Activated B cell treated with CpG ODN at 0.5 μM for 24 hours (primary cell): ENCODE measurements at regions not wholly inside any gene's neighbourhood (a gene's known extent, or its start where the extent isn't known, plus 50 kb on each side); places are given as distances from the start of the nearest gene placed in this dataset.
"Not testable (repeated sequence)": the region's sequence is repeated elsewhere in the genome, so short reads cannot be mapped to it uniquely, and the experiment has no call there.

Source experiments
- ATAC-seq: fragments of 200-7000 bp; cut with Tn5 transposase; one replicate; pipeline ENCODE4 v1.10.0; 2021; ENCODE audit warnings: low read depth, mild to moderate bottlenecking, moderate library complexity
- CTCF ChIA-PET: fragments of 350-600 bp; sonication (Branson Sonifier 250); formaldehyde crosslinking; loops from one replicate; lab custom pipeline; 2021; ENCODE audit warnings: antibody characterized with exemption; lab: Charles Lee
- POLR2A ChIA-PET: fragments of 350-600 bp; sonication (Branson Sonifier 250); formaldehyde crosslinking; loops from one replicate; lab custom pipeline; 2021; ENCODE audit warnings: antibody characterized with exemption; lab: Charles Lee
- DNase-seq: peaks from one replicate; pipeline ENCODE4 v3.0.0; 2022
- H3K27ac Mint-ChIP-seq: one replicate; pipeline ENCODE4 v1.8.0; 2020; ENCODE audit warnings: mixed read lengths
- H3K27me3 Mint-ChIP-seq: one replicate; pipeline ENCODE4 v1.8.0; 2021; ENCODE audit warnings: mixed read lengths
- H3K36me3 Mint-ChIP-seq: one replicate; pipeline ENCODE4 v1.8.0; 2021; ENCODE audit warnings: low read depth, mixed read lengths
- H3K4me1 Mint-ChIP-seq: one replicate; pipeline ENCODE4 v1.8.0; 2021; ENCODE audit warnings: mixed read lengths
- H3K4me3 Mint-ChIP-seq: one replicate; pipeline ENCODE4 v1.8.0; 2020; ENCODE audit warnings: mild to moderate bottlenecking, mixed read lengths
- H3K9me3 Mint-ChIP-seq: one replicate; pipeline ENCODE4 v1.8.0; 2020; ENCODE audit warnings: mixed read lengths
- intact Hi-C: fragments of 100-400 bp; cut with micrococcal nuclease; formaldehyde crosslinking; loops from one replicate; pipeline ENCODE4 v1.15.1; 2024
- TF ChIP-seq, protein P1 (sequence below): fragments of 200-600 bp; IDR thresholded peaks from one replicate; pipeline ENCODE4 v1.8.0; 2022; ENCODE audit warnings: antibody characterized with exemption, mild to moderate bottlenecking

DNA sequence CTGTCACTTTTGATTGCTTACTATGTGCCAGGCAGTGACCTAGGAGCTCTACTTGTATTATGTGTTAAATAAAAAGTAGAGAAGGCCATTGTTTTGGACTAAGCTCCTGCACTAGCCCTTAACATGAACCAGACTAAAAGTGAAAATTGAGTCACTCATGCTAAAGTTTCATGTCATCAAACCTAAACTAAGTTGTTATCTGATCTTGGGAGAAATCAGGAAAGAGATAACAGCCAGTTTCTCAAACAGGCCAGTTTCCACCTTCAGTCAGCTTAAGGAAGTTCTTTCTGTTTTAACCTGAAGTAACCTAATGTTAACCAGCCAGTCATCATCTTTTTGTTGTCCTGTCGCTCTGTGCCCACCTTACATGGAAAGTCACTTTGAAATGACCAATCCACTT is 102.1 kb upstream of the MARK1 start:
- Mint-ChIP-seq H3K27me3 (peaks cover 8% of the 10 kb centered on the region), H3K4me1 (no peaks in the 10 kb centered on the region), H3K9me3 (no peaks in the 10 kb centered on the region), H3K27ac (no peak overlapping the region), H3K4me3 (no peak overlapping the region), H3K36me3 (no peaks in the 10 kb centered on the region)
- ChIA-PET POLR2A (no interaction called here), CTCF (no interaction called here)
- intact Hi-C loops: no loop called here
- TF ChIP-seq, protein P1, sequence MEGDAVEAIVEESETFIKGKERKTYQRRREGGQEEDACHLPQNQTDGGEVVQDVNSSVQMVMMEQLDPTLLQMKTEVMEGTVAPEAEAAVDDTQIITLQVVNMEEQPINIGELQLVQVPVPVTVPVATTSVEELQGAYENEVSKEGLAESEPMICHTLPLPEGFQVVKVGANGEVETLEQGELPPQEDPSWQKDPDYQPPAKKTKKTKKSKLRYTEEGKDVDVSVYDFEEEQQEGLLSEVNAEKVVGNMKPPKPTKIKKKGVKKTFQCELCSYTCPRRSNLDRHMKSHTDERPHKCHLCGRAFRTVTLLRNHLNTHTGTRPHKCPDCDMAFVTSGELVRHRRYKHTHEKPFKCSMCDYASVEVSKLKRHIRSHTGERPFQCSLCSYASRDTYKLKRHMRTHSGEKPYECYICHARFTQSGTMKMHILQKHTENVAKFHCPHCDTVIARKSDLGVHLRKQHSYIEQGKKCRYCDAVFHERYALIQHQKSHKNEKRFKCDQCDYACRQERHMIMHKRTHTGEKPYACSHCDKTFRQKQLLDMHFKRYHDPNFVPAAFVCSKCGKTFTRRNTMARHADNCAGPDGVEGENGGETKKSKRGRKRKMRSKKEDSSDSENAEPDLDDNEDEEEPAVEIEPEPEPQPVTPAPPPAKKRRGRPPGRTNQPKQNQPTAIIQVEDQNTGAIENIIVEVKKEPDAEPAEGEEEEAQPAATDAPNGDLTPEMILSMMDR: no peak
- no peak for DNase-seq
- ATAC-seq: no peak

DNA sequence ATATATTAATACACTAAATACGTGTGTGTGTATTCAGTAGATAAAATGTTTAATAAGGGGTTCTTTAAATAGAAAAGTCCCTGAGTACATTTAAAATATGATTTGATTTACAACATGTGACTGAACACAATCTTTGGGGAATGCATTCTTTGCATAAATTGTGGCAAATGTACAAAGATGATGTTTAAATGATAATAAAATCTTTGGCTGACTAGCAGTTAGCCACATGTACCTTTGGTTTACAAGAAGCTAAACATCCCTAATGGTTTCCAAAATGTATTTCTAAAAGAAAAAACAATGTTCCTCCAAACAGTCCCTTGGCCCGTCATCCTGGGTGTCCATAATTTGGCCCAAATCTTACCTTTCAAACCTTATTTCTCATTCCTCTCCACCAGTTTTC is 106.4 kb upstream of the MARK1 start:
- TF ChIP-seq, protein P1: no peak
- Mint-ChIP-seq H3K27me3 (peaks cover 8% of the 10 kb centered on the region), H3K36me3 (no peaks in the 10 kb centered on the region), H3K4me1 (no peaks in the 10 kb centered on the region), H3K27ac (no peak overlapping the region), H3K4me3 (no peak overlapping the region), H3K9me3 (no peaks in the 10 kb centered on the region)
- ATAC-seq: no peak
- ChIA-PET CTCF (no interaction called here), POLR2A (no interaction called here)
- no peak for DNase-seq
- intact Hi-C loops: no loop called here

DNA sequence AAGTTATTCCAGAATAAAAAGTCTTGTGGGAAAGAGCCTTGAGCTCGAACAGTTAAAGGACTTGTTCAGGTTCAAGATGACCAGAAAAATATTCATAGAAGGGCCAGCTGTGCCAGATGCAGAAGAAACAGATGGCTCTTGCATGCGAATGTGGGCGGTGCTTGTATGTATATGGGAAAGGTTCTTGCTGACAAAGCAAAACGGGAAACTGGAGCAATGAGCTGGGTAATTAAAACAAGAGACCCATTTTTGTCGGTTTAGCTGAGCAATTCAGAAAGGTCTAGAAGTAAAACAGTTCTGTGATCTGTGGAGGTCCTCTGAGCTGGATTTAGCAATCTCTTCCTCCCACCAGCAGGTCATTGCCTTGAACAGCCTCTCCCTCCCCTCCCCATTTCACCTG is 107.2 kb upstream of the MARK1 start:
- H3K9me3 Mint-ChIP-seq: no peaks in the 10 kb centered on the region
- no peaks in the 10 kb centered on the region for H3K36me3 Mint-ChIP-seq
- DNase-seq (no peak), ATAC-seq (no peak)
- TF ChIP-seq, protein P1: no peak
- no peaks in the 10 kb centered on the region for H3K4me1 Mint-ChIP-seq
- peaks cover 8% of the 10 kb centered on the region for H3K27me3 Mint-ChIP-seq
- no peak overlapping the region for H3K4me3 Mint-ChIP-seq
- H3K27ac Mint-ChIP-seq: no peak overlapping the region
- ChIA-PET CTCF (no interaction called here), POLR2A (no interaction called here)
- intact Hi-C loops: no loop called here

DNA sequence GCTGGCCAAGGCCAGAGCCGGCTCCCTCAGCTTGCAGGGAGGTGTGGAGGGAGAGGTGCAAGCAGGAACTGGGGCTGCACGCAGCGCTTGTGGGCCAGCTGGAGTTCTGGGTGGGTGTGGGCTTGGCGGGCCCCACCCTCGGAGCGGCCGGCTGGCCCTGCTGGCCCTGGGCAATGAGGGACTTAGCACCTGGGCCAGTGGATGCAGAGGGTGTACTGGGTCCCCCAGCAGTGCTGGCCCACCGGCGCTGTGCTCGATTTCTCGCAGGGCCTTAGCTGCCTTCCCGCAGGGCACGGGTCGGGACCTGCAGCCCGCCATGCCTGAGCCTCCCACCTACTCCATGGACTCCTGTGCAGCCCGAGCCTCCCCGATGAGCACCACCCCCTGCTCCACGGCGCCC is 115.6 kb upstream of the MARK1 start:
- POLR2A ChIA-PET, H3K36me3 Mint-ChIP-seq, H3K27ac Mint-ChIP-seq, ATAC-seq, intact Hi-C loops, H3K27me3 Mint-ChIP-seq, DNase-seq, CTCF ChIA-PET, H3K9me3 Mint-ChIP-seq, H3K4me3 Mint-ChIP-seq, H3K4me1 Mint-ChIP-seq: not testable (repeated sequence)

DNA sequence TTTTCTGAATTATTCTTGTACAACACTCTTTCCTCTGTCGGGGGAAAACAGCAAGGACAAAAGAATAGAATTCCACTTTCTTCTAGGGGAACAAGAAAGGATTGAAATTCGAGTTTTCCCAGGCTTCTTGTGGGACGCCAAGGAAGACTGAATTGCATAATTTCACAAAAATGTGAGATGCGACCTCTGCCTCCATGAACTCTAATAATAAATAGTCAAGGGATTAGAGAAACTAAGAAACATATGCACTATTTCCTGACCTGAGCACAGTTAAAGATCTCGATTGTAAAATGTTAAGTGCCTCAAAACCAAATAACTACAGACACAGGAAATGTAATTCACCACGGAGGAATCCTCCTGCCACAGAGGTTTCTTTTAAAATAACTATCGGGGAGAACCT is 117.3 kb upstream of the MARK1 start:
- H3K36me3 Mint-ChIP-seq: no peaks in the 10 kb centered on the region
- ChIA-PET CTCF (no interaction called here), POLR2A (no interaction called here)
- TF ChIP-seq, protein P1: no peak
- ATAC-seq: no peak
- H3K4me3 Mint-ChIP-seq: no peak overlapping the region
- H3K27ac Mint-ChIP-seq: no peak overlapping the region
- intact Hi-C loops: no loop called here
- no peak for DNase-seq
- no peaks in the 10 kb centered on the region for H3K27me3 Mint-ChIP-seq
- no peaks in the 10 kb centered on the region for H3K9me3 Mint-ChIP-seq
- H3K4me1 Mint-ChIP-seq: no peaks in the 10 kb centered on the region
